GM12864 (cell line): ENCODE measurements at regions not wholly inside any gene's neighbourhood (a gene's known extent, or its start where the extent isn't known, plus 50 kb on each side); places are given as distances from the start of the nearest gene placed in this dataset.

Experiments
- DNase-seq: peaks from one replicate; pipeline ENCODE4 v3.0.0-alpha.2; 2011; ENCODE audit warnings: low read depth
- H3K4me3 ChIP-seq: 2 replicates; pipeline ENCODE4 v1.5.1; 2011; ENCODE audit warnings: mild to moderate bottlenecking, low read depth, low read length, control low read depth
- TF ChIP-seq, protein P1 (sequence below): IDR thresholded peaks from 2 replicates; pipeline ENCODE4 v1.5.1; 2011; ENCODE audit warnings: low read depth, mild to moderate bottlenecking, moderate library complexity, low read length, control low read depth, inconsistent platforms; ENCODE audit errors: missing control alignments

DNA sequence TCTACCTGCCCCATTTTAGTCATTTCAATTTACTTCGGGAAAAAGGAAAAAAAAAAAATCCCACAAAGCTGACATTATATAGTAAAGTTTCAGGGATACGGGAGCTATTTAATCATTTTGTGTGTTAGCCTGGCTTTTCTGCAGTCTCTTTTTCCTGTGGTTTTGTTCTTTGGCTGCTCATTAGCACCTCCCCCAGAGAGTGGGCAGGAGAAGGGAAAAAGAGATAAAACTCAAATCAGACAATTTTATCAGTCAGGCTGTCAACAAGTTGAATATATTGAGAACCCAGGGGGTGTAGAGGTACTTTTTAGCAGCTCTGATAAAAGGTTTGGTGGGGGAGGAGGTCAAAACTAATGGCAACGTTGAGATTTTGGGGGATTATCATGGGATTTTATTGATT is 559.0 kb upstream of the PSMD7 start:
- TF ChIP-seq, protein P1, sequence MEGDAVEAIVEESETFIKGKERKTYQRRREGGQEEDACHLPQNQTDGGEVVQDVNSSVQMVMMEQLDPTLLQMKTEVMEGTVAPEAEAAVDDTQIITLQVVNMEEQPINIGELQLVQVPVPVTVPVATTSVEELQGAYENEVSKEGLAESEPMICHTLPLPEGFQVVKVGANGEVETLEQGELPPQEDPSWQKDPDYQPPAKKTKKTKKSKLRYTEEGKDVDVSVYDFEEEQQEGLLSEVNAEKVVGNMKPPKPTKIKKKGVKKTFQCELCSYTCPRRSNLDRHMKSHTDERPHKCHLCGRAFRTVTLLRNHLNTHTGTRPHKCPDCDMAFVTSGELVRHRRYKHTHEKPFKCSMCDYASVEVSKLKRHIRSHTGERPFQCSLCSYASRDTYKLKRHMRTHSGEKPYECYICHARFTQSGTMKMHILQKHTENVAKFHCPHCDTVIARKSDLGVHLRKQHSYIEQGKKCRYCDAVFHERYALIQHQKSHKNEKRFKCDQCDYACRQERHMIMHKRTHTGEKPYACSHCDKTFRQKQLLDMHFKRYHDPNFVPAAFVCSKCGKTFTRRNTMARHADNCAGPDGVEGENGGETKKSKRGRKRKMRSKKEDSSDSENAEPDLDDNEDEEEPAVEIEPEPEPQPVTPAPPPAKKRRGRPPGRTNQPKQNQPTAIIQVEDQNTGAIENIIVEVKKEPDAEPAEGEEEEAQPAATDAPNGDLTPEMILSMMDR, result no peak
- H3K4me3 ChIP-seq, result no peak overlapping the region

DNA sequence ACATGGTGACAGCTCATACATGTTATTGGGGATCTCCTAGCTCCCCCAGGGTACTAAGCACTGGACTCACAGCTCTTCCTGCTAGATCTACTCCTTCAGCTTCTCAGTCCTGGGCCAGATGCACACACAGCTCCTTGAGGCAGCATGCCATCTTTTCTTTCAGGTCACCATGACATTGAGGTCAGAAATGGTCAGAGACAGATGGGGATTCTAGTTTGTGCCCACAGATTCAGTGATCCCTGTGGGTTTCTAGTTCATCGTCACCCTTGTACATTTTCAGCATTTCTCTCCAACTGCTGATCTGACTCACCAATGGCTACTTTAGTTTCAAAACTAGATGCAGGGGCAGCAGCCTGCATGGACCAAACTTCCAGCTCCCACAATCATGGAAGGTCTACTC is 560.7 kb upstream of the PSMD7 start:
- no peak overlapping the region for H3K4me3 ChIP-seq
- no peak for DNase-seq
- TF ChIP-seq, protein P1, result no peak

More for the DNA sequence above, 559.0 kb upstream of the PSMD7 start:
- no peak for DNase-seq

DNA sequence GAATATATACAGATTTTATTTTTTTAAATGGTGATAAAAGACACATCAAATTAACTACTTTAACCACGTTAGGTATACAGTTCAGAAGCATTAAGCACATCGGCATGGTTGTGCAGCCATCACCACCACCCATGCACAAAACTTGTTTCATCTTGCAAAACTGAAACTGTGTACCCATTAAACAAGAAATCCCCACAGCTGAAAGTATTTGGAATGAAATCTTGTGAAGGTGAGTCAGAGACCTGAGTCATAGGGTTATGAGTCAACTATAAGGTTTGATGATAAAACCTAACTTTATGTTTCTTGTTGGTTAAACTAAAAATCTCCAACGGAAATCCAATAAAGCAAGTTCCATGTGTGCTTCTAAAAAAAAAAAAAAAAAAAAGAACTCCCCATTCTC is 561.6 kb upstream of the PSMD7 start:
- DNase-seq, result no peak
- TF ChIP-seq, protein P1, result no peak
- no peak overlapping the region for H3K4me3 ChIP-seq

DNA sequence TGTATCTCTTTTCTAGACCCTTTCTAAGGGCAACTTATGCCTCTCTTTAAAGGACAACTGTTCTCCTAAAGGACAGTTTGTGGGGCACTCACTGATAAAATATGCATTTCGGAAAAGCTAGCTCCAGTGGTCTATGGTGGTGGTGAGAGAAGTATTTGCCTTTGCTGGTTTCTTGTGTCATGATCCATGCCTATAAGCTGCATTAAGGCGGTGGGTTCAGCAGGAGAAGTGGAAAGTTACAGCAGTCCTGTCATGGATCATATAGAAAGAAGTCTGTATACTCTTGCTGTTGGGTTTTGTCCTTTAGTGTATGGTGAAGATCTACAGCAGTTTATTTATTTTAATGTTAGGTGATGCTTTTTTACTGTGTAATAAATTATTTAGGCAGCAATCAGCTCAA is 563.9 kb upstream of the PSMD7 start:
- TF ChIP-seq, protein P1, result no peak
- DNase-seq, result no peak

DNA sequence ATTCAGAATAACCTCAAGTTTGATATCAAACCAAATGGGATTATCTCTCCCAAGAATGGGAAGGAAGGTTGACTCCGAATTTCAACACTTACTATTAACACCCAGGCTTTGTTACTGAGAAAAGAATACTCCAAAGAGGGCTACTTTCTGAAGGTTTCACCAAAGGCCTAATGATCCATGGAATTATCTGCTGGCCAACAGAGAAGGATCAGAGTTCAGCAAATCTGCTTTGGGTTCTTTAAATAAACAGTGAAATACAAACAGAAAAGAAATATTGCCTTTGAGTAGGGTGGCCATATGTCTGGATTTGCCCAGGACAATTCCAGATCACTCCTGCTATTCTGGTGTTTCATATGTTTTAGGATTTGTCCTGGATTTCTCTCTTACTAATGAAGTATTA is 564.5 kb upstream of the PSMD7 start:
- TF ChIP-seq, protein P1, result no peak
- H3K4me3 ChIP-seq, result no peak overlapping the region
- DNase-seq, result no peak

More for the DNA sequence above, 563.9 kb upstream of the PSMD7 start:
- H3K4me3 ChIP-seq, result no peak overlapping the region

DNA sequence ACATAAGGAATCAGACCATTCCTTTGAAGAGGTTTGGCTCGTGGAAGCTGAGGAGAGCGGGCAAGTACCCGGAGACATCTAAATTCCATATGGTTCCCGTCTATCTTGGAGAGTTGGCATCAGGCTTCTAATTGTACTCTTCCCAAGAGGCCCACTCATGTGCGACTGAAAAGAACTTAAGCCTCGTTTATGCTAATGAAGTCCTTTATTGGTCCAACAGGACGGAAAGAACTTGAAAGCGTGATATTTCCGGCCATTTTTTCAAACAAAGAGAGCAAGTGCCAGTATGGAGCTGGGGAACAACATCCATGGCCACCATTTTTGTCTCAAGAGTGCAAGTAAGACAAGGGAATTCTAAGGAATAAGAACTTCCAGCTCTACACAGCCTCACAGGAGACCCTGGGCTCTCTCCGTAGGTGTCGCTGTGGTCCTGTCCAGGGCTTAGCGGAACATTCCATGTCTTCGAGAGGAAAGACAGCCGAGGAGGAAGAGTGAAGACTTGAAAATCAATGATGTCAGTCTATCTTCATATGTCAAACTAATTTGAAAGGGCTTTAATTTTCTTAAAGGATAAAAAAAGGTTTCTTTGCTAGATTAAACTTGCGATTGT is 566.0 kb upstream of the PSMD7 start:
- TF ChIP-seq, protein P1, result no peak
- DNase-seq, result no peak
- no peak overlapping the region for H3K4me3 ChIP-seq

DNA sequence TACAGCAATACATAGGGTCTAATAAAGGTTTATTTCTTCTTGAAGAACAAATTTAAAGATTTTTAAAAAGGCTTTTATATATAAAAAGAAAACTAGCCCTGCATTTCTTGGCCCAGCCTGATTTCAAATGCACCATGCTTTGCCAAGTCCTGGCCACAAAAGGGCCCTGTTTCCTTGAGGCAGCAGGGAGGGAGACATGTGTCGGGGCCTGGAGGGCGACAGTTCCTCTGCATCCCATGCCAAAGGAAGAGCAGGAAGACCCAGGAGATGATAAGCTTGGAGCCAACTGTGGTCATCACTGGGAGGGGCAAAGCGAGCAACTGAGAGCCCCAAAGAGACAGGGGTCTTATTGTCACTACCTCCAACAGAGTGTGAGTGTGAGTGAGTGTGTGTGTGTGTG is 571.5 kb upstream of the PSMD7 start:
- TF ChIP-seq, protein P1, result no peak

More for the DNA sequence above, 571.5 kb upstream of the PSMD7 start:
- H3K4me3 ChIP-seq, result no peak overlapping the region
- no peak for DNase-seq
